ENCODE measurements at regions not wholly inside any gene's neighbourhood (a gene's known extent, or its start where the extent isn't known, plus 50 kb on each side); places are given as distances from the start of the nearest gene placed in this dataset.

GRCh38 chr13:106324444-106324843 is 211.0 kb downstream of the EFNB2 start:
- Histone ChIP-seq H3K27me3 (replicated peaks; ENCODE audit: insufficient read depth) (no peaks in the 10 kb centered on the region), H3K4me3 (no peak overlapping the region), H3K9ac (no peak overlapping the region), H3K36me3 (ENCODE audit: low read depth) (no peaks in the 10 kb centered on the region), H2AFZ (no peak overlapping the region), H3F3A (ENCODE audit: insufficient read depth) (no peaks in the 10 kb centered on the region; the same call in 1 of the 2 replicates), H3K9me3 (ENCODE audit: low read depth) (no peaks in the 10 kb centered on the region), H3K4me2 (ENCODE audit: unreplicated experiment) (no peak overlapping the region), H3K27ac (no peak overlapping the region), H3K79me2 (ENCODE audit: insufficient read depth) (no peaks in the 10 kb centered on the region), H3K4me1 (ENCODE audit: insufficient read depth) (peaks cover 3% of the 10 kb centered on the region), H4K20me1 (ENCODE audit: insufficient read depth) (no peaks in the 10 kb centered on the region), H3K9me2 (ENCODE audit: insufficient read depth) (no peaks in the 10 kb centered on the region)
- 59 to 64% methylated on average over 5 of the region's 5 CpGs for WGBS, 2 experiments (ENCODE audit: low coverage in 1 of 2, low lambda C conversion rate in 2 of 2, missing lambda C conversion rate in 2 of 2)
- TF ChIP-seq EZH2 (IDR thresholded peaks at IDR 0.05; ENCODE audit: insufficient read depth, poor library complexity, severe bottlenecking) (no peak), EZH2phosphoT487 (IDR thresholded peaks at IDR 0.05; ENCODE audit: insufficient read depth, low read depth) (no peak)
- no peak for DNase-seq
- in situ Hi-C loops (cut with MboI), result no loop called here

- Histone ChIP-seq H2AFZ (no peak overlapping the region), H3K4me3 (no peak overlapping the region), H3K9ac (no peak overlapping the region), H3K9me3 (ENCODE audit: low read depth) (no peaks in the 10 kb centered on the region), H3F3A (ENCODE audit: insufficient read depth) (peaks cover 14% of the 10 kb centered on the region), H3K27me3 (replicated peaks; ENCODE audit: insufficient read depth) (no peaks in the 10 kb centered on the region), H3K4me2 (ENCODE audit: unreplicated experiment) (no peak overlapping the region), H3K4me1 (ENCODE audit: insufficient read depth) (peaks cover 14% of the 10 kb centered on the region), H3K36me3 (ENCODE audit: low read depth) (no peaks in the 10 kb centered on the region), H3K27ac (no peak overlapping the region), H3K79me2 (ENCODE audit: insufficient read depth) (no peaks in the 10 kb centered on the region), H3K9me2 (ENCODE audit: insufficient read depth) (no peaks in the 10 kb centered on the region), H4K20me1 (ENCODE audit: insufficient read depth) (no peaks in the 10 kb centered on the region)
- in situ Hi-C loops (cut with MboI), result no loop called here
- TF ChIP-seq EZH2phosphoT487 (IDR thresholded peaks at IDR 0.05; ENCODE audit: insufficient read depth, low read depth), result no peak
- no peak for DNase-seq
Measured at GRCh38 chr13:106322628-106323027, 212.8 kb downstream of the EFNB2 start.

GRCh38 chr13:106318941-106319411 is 216.5 kb downstream of the EFNB2 start:
- Histone ChIP-seq H3K9me3 (ENCODE audit: low read depth) (no peaks in the 10 kb centered on the region), H3F3A (ENCODE audit: insufficient read depth) (peaks cover 14% of the 10 kb centered on the region), H3K27ac (peak overlapping the region; percentile 28), H3K27me3 (replicated peaks; ENCODE audit: insufficient read depth) (no peaks in the 10 kb centered on the region), H3K9me2 (ENCODE audit: insufficient read depth) (no peaks in the 10 kb centered on the region), H3K79me2 (ENCODE audit: insufficient read depth) (no peaks in the 10 kb centered on the region), H3K9ac (no peak overlapping the region), H4K20me1 (ENCODE audit: insufficient read depth) (no peaks in the 10 kb centered on the region), H3K4me1 (ENCODE audit: insufficient read depth) (peaks cover 14% of the 10 kb centered on the region), H3K4me3 (peak overlapping the region; percentile 17; the same call in 1 of the 2 replicates), H3K4me2 (ENCODE audit: unreplicated experiment) (peak overlapping the region; percentile 49), H3K36me3 (ENCODE audit: low read depth) (no peaks in the 10 kb centered on the region), H2AFZ (peak overlapping the region; percentile 30; the same call in 1 of the 2 replicates)
- peak; percentile 91 for DNase-seq
- in situ Hi-C loops (cut with MboI), result no loop called here
- no peak for TF ChIP-seq EZH2 (IDR thresholded peaks at IDR 0.05; ENCODE audit: insufficient read depth, poor library complexity, severe bottlenecking)
- TF ChIP-seq EZH2phosphoT487 (IDR thresholded peaks at IDR 0.05; ENCODE audit: insufficient read depth, low read depth), result no peak
- WGBS, 2 experiments (ENCODE audit: low coverage in 1 of 2, low lambda C conversion rate in 2 of 2, missing lambda C conversion rate in 2 of 2), result 1 to 3% methylated on average over 4 of the region's 4 CpGs

GRCh38 chr13:106314417-106314816 is 221.0 kb downstream of the EFNB2 start:
- H3K4me3 ChIP-seq, result no peak overlapping the region
- H3K9ac ChIP-seq, result no peak overlapping the region
- H3K27ac ChIP-seq, result no peak overlapping the region
- no peaks in the 10 kb centered on the region for H3K9me2 ChIP-seq (ENCODE audit: insufficient read depth)
- H4K20me1 ChIP-seq (ENCODE audit: insufficient read depth), result no peaks in the 10 kb centered on the region
- H2AFZ ChIP-seq, result no peak overlapping the region
- no peak for DNase-seq
- TF ChIP-seq EZH2 (IDR thresholded peaks at IDR 0.05; ENCODE audit: insufficient read depth, poor library complexity, severe bottlenecking), result no peak
- no peak for TF ChIP-seq EZH2phosphoT487 (IDR thresholded peaks at IDR 0.05; ENCODE audit: insufficient read depth, low read depth)
- in situ Hi-C loops (cut with MboI), result no loop called here
- no peaks in the 10 kb centered on the region for H3K9me3 ChIP-seq (ENCODE audit: low read depth)
- peaks cover 11% of the 10 kb centered on the region for H3K4me1 ChIP-seq (ENCODE audit: insufficient read depth)
- no peak overlapping the region for H3K4me2 ChIP-seq (ENCODE audit: unreplicated experiment)
- H3K36me3 ChIP-seq (ENCODE audit: low read depth), result no peaks in the 10 kb centered on the region
- no peaks in the 10 kb centered on the region for H3K27me3 ChIP-seq (replicated peaks; ENCODE audit: insufficient read depth)
- WGBS, 2 experiments (ENCODE audit: low coverage in 1 of 2, low lambda C conversion rate in 2 of 2, missing lambda C conversion rate in 2 of 2), result 83 to 89% methylated on average over 5 of the region's 5 CpGs
- H3F3A ChIP-seq (ENCODE audit: insufficient read depth), result peaks cover 14% of the 10 kb centered on the region
- H3K79me2 ChIP-seq (ENCODE audit: insufficient read depth), result no peaks in the 10 kb centered on the region

GRCh38 chr13:106311004-106311403 is 224.5 kb downstream of the EFNB2 start:
- Histone ChIP-seq H3K27ac (no peak overlapping the region), H4K20me1 (ENCODE audit: insufficient read depth) (no peaks in the 10 kb centered on the region), H3K9me2 (ENCODE audit: insufficient read depth) (no peaks in the 10 kb centered on the region), H3K9ac (no peak overlapping the region), H3K9me3 (ENCODE audit: low read depth) (no peaks in the 10 kb centered on the region), H3K4me2 (ENCODE audit: unreplicated experiment) (no peak overlapping the region), H3K4me3 (no peak overlapping the region), H3F3A (ENCODE audit: insufficient read depth) (no peaks in the 10 kb centered on the region), H3K79me2 (ENCODE audit: insufficient read depth) (no peaks in the 10 kb centered on the region), H3K27me3 (replicated peaks; ENCODE audit: insufficient read depth) (no peaks in the 10 kb centered on the region), H3K36me3 (ENCODE audit: low read depth) (no peaks in the 10 kb centered on the region), H3K4me1 (ENCODE audit: insufficient read depth) (no peaks in the 10 kb centered on the region), H2AFZ (no peak overlapping the region)
- 72% methylated on average over 9 of the region's 9 CpGs for WGBS, 2 experiments (ENCODE audit: low coverage in 1 of 2, low lambda C conversion rate in 2 of 2, missing lambda C conversion rate in 2 of 2)
- TF ChIP-seq EZH2 (IDR thresholded peaks at IDR 0.05; ENCODE audit: insufficient read depth, poor library complexity, severe bottlenecking), result no peak
- no peak for TF ChIP-seq EZH2phosphoT487 (IDR thresholded peaks at IDR 0.05; ENCODE audit: insufficient read depth, low read depth)
- in situ Hi-C loops (cut with MboI), result no loop called here
- DNase-seq, result no peak
